Left renal pelvis (tissue), 4 donors: ENCODE measurements at regions not wholly inside any gene's neighbourhood (a gene's known extent, or its start where the extent isn't known, plus 50 kb on each side); places are given as distances from the start of the nearest gene placed in this dataset.
"Not testable (repeated sequence)": the region's sequence is repeated elsewhere in the genome, so short reads cannot be mapped to it uniquely, and the experiment has no call there.

Experiments
- DNase-seq, 4 donors: peaks; one replicate each; pipeline ENCODE4 v3.0.0-alpha.2; 2013; ENCODE audit warnings: low read depth in 4 of 4, low spot score in 3 of 4

- no peak for DNase-seq
Observed at GRCh38 chr3:34102288-34102687, 303.9 kb downstream of the PDCD6IP start.

- DNase-seq: no peak
Observed at GRCh38 chr3:34106379-34106778, 307.9 kb downstream of the PDCD6IP start.

GRCh38 chr3:34106879-34107278, 308.4 kb downstream of the PDCD6IP start:
- DNase-seq: peak; percentile 4 to 35 (median 27)

- DNase-seq: no peak
Observed at GRCh38 chr3:34107669-34108068, 309.2 kb downstream of the PDCD6IP start.

GRCh38 chr3:34109021-34109420, 310.6 kb downstream of the PDCD6IP start:
- DNase-seq: no peak

GRCh38 chr3:34109846-34110245, 311.4 kb downstream of the PDCD6IP start:
- no peak for DNase-seq

GRCh38 chr3:34111361-34111760, 312.9 kb downstream of the PDCD6IP start:
- no peak for DNase-seq

- not testable (repeated sequence) for DNase-seq
Observed at GRCh38 chr3:34112261-34112660, 313.8 kb downstream of the PDCD6IP start.

- no peak for DNase-seq
Observed at GRCh38 chr3:34131091-34131490, 332.7 kb downstream of the PDCD6IP start.

- no peak for DNase-seq
Observed at GRCh38 chr3:34132069-34132692, 333.8 kb downstream of the PDCD6IP start.

- no peak for DNase-seq
Observed at GRCh38 chr3:34139566-34139965, 341.1 kb downstream of the PDCD6IP start.

- DNase-seq: no peak
Observed at GRCh38 chr3:34140616-34141015, 342.2 kb downstream of the PDCD6IP start.

- no peak for DNase-seq
Observed at GRCh38 chr3:34141841-34142337, 343.5 kb downstream of the PDCD6IP start.

- no peak for DNase-seq
Observed at GRCh38 chr3:34145796-34146195, 347.4 kb downstream of the PDCD6IP start.

GRCh38 chr3:34146596-34146995, 348.2 kb downstream of the PDCD6IP start:
- no peak for DNase-seq

- DNase-seq: no peak
Observed at GRCh38 chr3:34150992-34151391, 352.6 kb downstream of the PDCD6IP start.

- DNase-seq: no peak
Observed at GRCh38 chr3:34152656-34153055, 354.2 kb downstream of the PDCD6IP start.

- DNase-seq: no peak
Observed at GRCh38 chr3:34155108-34155507, 356.7 kb downstream of the PDCD6IP start.

- DNase-seq: no peak
Observed at GRCh38 chr3:34155666-34156065, 357.2 kb downstream of the PDCD6IP start.

GRCh38 chr3:34157491-34157890, 359.1 kb downstream of the PDCD6IP start:
- DNase-seq: no peak

- DNase-seq: no peak
Observed at GRCh38 chr3:34159613-34160420, 361.4 kb downstream of the PDCD6IP start.

- DNase-seq: not testable (repeated sequence)
Observed at GRCh38 chr3:34169636-34170035, 371.2 kb downstream of the PDCD6IP start.
